PC-3 (cell line): ENCODE measurements at regions not wholly inside any gene's neighbourhood (a gene's known extent, or its start where the extent isn't known, plus 50 kb on each side); places are given as distances from the start of the nearest gene placed in this dataset.

Experiments
- ATAC-seq: fragments of 200-7000 bp; cut with Tn5 transposase; 2 replicates; pipeline ENCODE4 v1.9.1; 2020; ENCODE audit warnings: mild to moderate bottlenecking, moderate library complexity
- BruUV-seq: library from RNA; stranded (reverse); fragments of 400-500 nt; replicated peaks from 2 replicates; lab custom pipeline; 2021; lab: Mats Ljungman, UMichigan
- CTCF ChIA-PET: fragments of 300-600 bp; sonication (Branson Sonifier 250); formaldehyde crosslinking; loops from one replicate; lab custom pipeline; 2022; ENCODE audit warnings: antibody characterized with exemption; lab: Charles Lee
- POLR2A ChIA-PET: fragments of 300-600 bp; sonication (Branson Sonifier 250); formaldehyde crosslinking; loops from one replicate; lab custom pipeline; 2022; ENCODE audit warnings: antibody characterized with exemption; ENCODE audit not compliant: unreplicated experiment; lab: Charles Lee
- DNase-seq: peaks from one replicate; pipeline ENCODE4 v3.0.0-alpha.2; 2015
- H2AFZ ChIP-seq: fragments of 300-600 bp; sonication (generic); 2 replicates; pipeline ENCODE4 v1.6.0; 2016; ENCODE audit warnings: antibody characterized with exemption, low read length
- H3F3A ChIP-seq: fragments of 300-600 bp; sonication (generic); one replicate; pipeline ENCODE4 v1.6.0; 2017; ENCODE audit warnings: antibody characterized with exemption, low read length, control low read depth, mild to moderate bottlenecking; ENCODE audit not compliant: unreplicated experiment
- H3K27ac ChIP-seq: fragments of 300-600 bp; sonication (generic); 2 replicates; pipeline ENCODE4 v1.5.1; 2016; ENCODE audit warnings: mild to moderate bottlenecking, low read length
- H3K27me3 ChIP-seq: fragments of 300-600 bp; sonication (generic); 2 replicates; pipeline ENCODE4 v1.6.1; 2016; ENCODE audit warnings: low read length, mixed read lengths
- H3K36me3 ChIP-seq: fragments of 300-600 bp; sonication (generic); 2 replicates; pipeline ENCODE4 v1.6.1; 2016; ENCODE audit warnings: low read depth, mixed run types, low read length, mixed read lengths
- H3K4me1 ChIP-seq: fragments of 300-600 bp; sonication (generic); 2 replicates; pipeline ENCODE4 v1.5.1; 2016; ENCODE audit warnings: low read length; ENCODE audit not compliant: insufficient read depth
- H3K4me2 ChIP-seq: fragments of 300-600 bp; sonication (generic); 2 replicates; pipeline ENCODE4 v1.6.0; 2016; ENCODE audit warnings: low read length
- H3K4me3 ChIP-seq: fragments of 300-600 bp; sonication (generic); 2 replicates; pipeline ENCODE4 v1.5.1; 2016; ENCODE audit warnings: mild to moderate bottlenecking, low read length, mixed read lengths
- H3K79me2 ChIP-seq: fragments of 300-600 bp; sonication (generic); 2 replicates; pipeline ENCODE4 v1.6.1; 2017; ENCODE audit warnings: low read length, mixed read lengths
- H3K9ac ChIP-seq: fragments of 300-600 bp; sonication (generic); 2 replicates; pipeline ENCODE4 v1.6.0; 2016; ENCODE audit warnings: mild to moderate bottlenecking, low read length
- H3K9me2 ChIP-seq: fragments of 300-600 bp; sonication (generic); replicated peaks from 2 replicates; pipeline ENCODE4 v1.6.1; 2016; ENCODE audit warnings: mixed run types, low read length, mixed read lengths
- H3K9me3 ChIP-seq: fragments of 300-600 bp; sonication (generic); 2 replicates; pipeline ENCODE4 v1.6.1; 2016; ENCODE audit warnings: low read length, mixed read lengths
- H4K20me1 ChIP-seq: fragments of 300-600 bp; sonication (generic); 2 replicates; pipeline ENCODE4 v1.6.1; 2016; ENCODE audit warnings: low read length, mixed read lengths
- CTCF ChIP-seq: fragments of 300-600 bp; sonication (generic); conservative IDR thresholded peaks from 2 replicates; pipeline ENCODE4 v1.5.1; 2017; ENCODE audit warnings: antibody characterized with exemption, low read depth, mild to moderate bottlenecking, low read length
- EZH2 ChIP-seq: fragments of 300-600 bp; sonication (generic); IDR thresholded peaks from one replicate; pipeline ENCODE4 v1.6.1; 2017; ENCODE audit warnings: antibody characterized with exemption, mild to moderate bottlenecking, low read length; ENCODE audit not compliant: unreplicated experiment
- EZH2phosphoT487 ChIP-seq: fragments of 300-600 bp; sonication (generic); IDR thresholded peaks from 2 replicates; pipeline ENCODE4 v1.6.1; 2018; ENCODE audit warnings: mild to moderate bottlenecking, antibody characterized with exemption, low read length, borderline replicate concordance
- intact Hi-C: fragments of 100-400 bp; cut with micrococcal nuclease; formaldehyde crosslinking; loops from 2 replicates; pipeline ENCODE4 v1.9.0; 2023

- no peaks in the 10 kb centered on the region for H3K36me3 ChIP-seq
- POLR2A ChIA-PET, result no interaction called here
- H3K27me3 ChIP-seq, result peaks cover 17% of the 10 kb centered on the region
- no peak overlapping the region for H3K27ac ChIP-seq
- no peaks in the 10 kb centered on the region for H4K20me1 ChIP-seq
- H3K4me1 ChIP-seq, result peaks cover 32% of the 10 kb centered on the region
- H2AFZ ChIP-seq, result no peak overlapping the region
- no peaks in the 10 kb centered on the region for H3K79me2 ChIP-seq
- CTCF ChIA-PET, result no interaction called here
- intact Hi-C loops, result no loop called here
- ATAC-seq (no peak), DNase-seq (no peak)
- no peak overlapping the region for H3K9ac ChIP-seq
- H3K9me2 ChIP-seq, result no peaks in the 10 kb centered on the region
- TF ChIP-seq EZH2phosphoT487, result no peak
- no peak for TF ChIP-seq EZH2
- TF ChIP-seq CTCF, result no peak
- no peaks in the 10 kb centered on the region for H3K9me3 ChIP-seq
- BruUV-seq, result no TSS peak
- no peak overlapping the region for H3K4me2 ChIP-seq
- no peaks in the 10 kb centered on the region for H3F3A ChIP-seq
- H3K4me3 ChIP-seq, result no peak overlapping the region
Measured at GRCh38 chr20:24777746-24778145, 171.3 kb upstream of the CST7 start.

GRCh38 chr20:24778585-24779031 is 170.5 kb upstream of the CST7 start:
- DNase-seq, result peak; percentile 39
- intact Hi-C loops, result no loop called here
- Histone ChIP-seq H3K27ac (no peak overlapping the region), H3K9me2 (no peaks in the 10 kb centered on the region), H3K27me3 (peaks cover 20% of the 10 kb centered on the region), H4K20me1 (no peaks in the 10 kb centered on the region), H2AFZ (no peak overlapping the region), H3K4me2 (no peak overlapping the region), H3K4me1 (peaks cover 23% of the 10 kb centered on the region), H3K9me3 (no peaks in the 10 kb centered on the region), H3K9ac (no peak overlapping the region), H3K4me3 (no peak overlapping the region), H3K79me2 (no peaks in the 10 kb centered on the region), H3F3A (no peaks in the 10 kb centered on the region), H3K36me3 (no peaks in the 10 kb centered on the region)
- no peak for ATAC-seq
- TF ChIP-seq CTCF, result no peak
- no peak for TF ChIP-seq EZH2
- TF ChIP-seq EZH2phosphoT487, result no peak
- ChIA-PET POLR2A (no interaction called here), CTCF (interaction anchor here (0.6 kb wide), 1 partner anchor 219 kb away, joined by 3 read pairs; no protein-coding TSS in a partner anchor)
- BruUV-seq, result no TSS peak

GRCh38 chr20:24779131-24779530 is 169.9 kb upstream of the CST7 start:
- intact Hi-C loops, result no loop called here
- peaks cover 19% of the 10 kb centered on the region for H3K4me1 ChIP-seq
- TF ChIP-seq CTCF, result no peak
- TF ChIP-seq EZH2, result no peak
- TF ChIP-seq EZH2phosphoT487, result no peak
- H3K27me3 ChIP-seq, result peaks cover 24% of the 10 kb centered on the region
- no peak overlapping the region for H3K4me3 ChIP-seq
- no peak overlapping the region for H3K9ac ChIP-seq
- H3K79me2 ChIP-seq, result no peaks in the 10 kb centered on the region
- no peaks in the 10 kb centered on the region for H3F3A ChIP-seq
- H3K4me2 ChIP-seq, result no peak overlapping the region
- ATAC-seq (no peak), DNase-seq (no peak)
- H3K27ac ChIP-seq, result no peak overlapping the region
- ChIA-PET CTCF (interaction anchor here (0.6 kb wide), 1 partner anchor 218 kb away, joined by 3 read pairs; no protein-coding TSS in a partner anchor), POLR2A (no interaction called here)
- no peaks in the 10 kb centered on the region for H3K9me2 ChIP-seq
- BruUV-seq, result no TSS peak
- H4K20me1 ChIP-seq, result no peaks in the 10 kb centered on the region
- H3K36me3 ChIP-seq, result no peaks in the 10 kb centered on the region
- H2AFZ ChIP-seq, result no peak overlapping the region
- no peaks in the 10 kb centered on the region for H3K9me3 ChIP-seq
